Duodenal mucosa (tissue), 2 donors: ENCODE measurements at regions not wholly inside any gene's neighbourhood (a gene's known extent, or its start where the extent isn't known, plus 50 kb on each side); places are given as distances from the start of the nearest gene placed in this dataset.

Experiments used
- H3K27ac ChIP-seq: one replicate; pipeline ENCODE4 v1.7.0; 2013; ENCODE audit warnings: low read depth, low read length
- H3K27me3 ChIP-seq, 2 donors: one replicate each; pipeline ENCODE4 v1.7.0; 2013; ENCODE audit warnings: low read length in 2 of 2, control low read depth in 1 of 2; ENCODE audit not compliant: insufficient read depth in 2 of 2, control insufficient read depth in 1 of 2
- H3K36me3 ChIP-seq, 2 donors: one replicate each; pipeline ENCODE4 v1.7.0; 2013; ENCODE audit warnings: low read length in 2 of 2, control low read depth in 1 of 2; ENCODE audit not compliant: insufficient read depth in 2 of 2, control insufficient read depth in 1 of 2
- H3K4me1 ChIP-seq, 2 donors: one replicate each; pipeline ENCODE4 v1.7.0; 2013; ENCODE audit warnings: low read length in 2 of 2, control low read depth in 1 of 2; ENCODE audit not compliant: insufficient read depth in 2 of 2, control insufficient read depth in 1 of 2
- H3K4me3 ChIP-seq, 2 donors: one replicate each; pipeline ENCODE4 v1.7.0; 2013; ENCODE audit warnings: low read length in 2 of 2, low read depth in 1 of 2
- H3K9ac ChIP-seq, 2 donors: one replicate each; pipeline ENCODE4 v1.7.0; 2013; ENCODE audit warnings: low read length in 2 of 2, low read depth in 1 of 2
- H3K9me3 ChIP-seq, 2 donors: one replicate each; pipeline ENCODE4 v1.7.0; 2013; ENCODE audit warnings: low read length in 2 of 2, control low read depth in 1 of 2; ENCODE audit not compliant: control insufficient read depth in 1 of 2

DNA sequence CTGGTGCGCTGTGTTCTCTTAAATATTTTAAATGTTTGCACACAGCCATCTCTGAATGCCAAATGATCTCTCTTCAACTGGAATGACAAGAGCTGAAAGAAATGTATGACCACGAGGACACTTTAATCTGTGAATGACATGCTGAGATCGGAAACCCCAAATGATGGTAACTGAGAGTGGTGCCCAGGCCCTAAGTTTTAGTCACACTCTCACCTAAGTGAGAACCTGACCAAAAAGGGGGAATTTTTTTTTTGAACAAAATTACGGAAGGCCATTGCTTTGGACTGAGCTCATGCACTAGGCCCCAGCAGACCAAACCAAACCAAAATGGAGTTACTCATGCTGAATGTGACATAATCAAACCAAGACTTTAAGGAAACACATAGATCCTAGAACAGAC lies 167.1 kb upstream of the TUT7 start:
- H3K9ac ChIP-seq, result no peak overlapping the region
- H3K27me3 ChIP-seq, result no peaks in the 10 kb centered on the region
- no peak overlapping the region for H3K4me3 ChIP-seq

GRCh38 chr9:86519066-86519615 lies 164.9 kb upstream of the TUT7 start:
- Histone ChIP-seq H3K9ac (no peak overlapping the region), H3K36me3 (no peaks in the 10 kb centered on the region), H3K9me3 (no peaks in the 10 kb centered on the region), H3K4me3 (no peak overlapping the region), H3K27ac (no peak overlapping the region), H3K27me3 (no peaks in the 10 kb centered on the region), H3K4me1 (no peaks in the 10 kb centered on the region)

More for the DNA sequence above, 167.1 kb upstream of the TUT7 start:
- no peaks in the 10 kb centered on the region for H3K9me3 ChIP-seq
- no peaks in the 10 kb centered on the region for H3K36me3 ChIP-seq
- H3K27ac ChIP-seq, result no peak overlapping the region
- H3K4me1 ChIP-seq, result no peaks in the 10 kb centered on the region

GRCh38 chr9:86517475-86517874 lies 163.3 kb upstream of the TUT7 start:
- no peaks in the 10 kb centered on the region for H3K4me1 ChIP-seq
- no peaks in the 10 kb centered on the region for H3K9me3 ChIP-seq
- no peak overlapping the region for H3K4me3 ChIP-seq
- no peaks in the 10 kb centered on the region for H3K27me3 ChIP-seq
- no peaks in the 10 kb centered on the region for H3K36me3 ChIP-seq
- H3K27ac ChIP-seq, result no peak overlapping the region
- no peak overlapping the region for H3K9ac ChIP-seq

GRCh38 chr9:86516564-86516963 lies 162.4 kb upstream of the TUT7 start:
- Histone ChIP-seq H3K27ac (no peak overlapping the region), H3K27me3 (no peaks in the 10 kb centered on the region), H3K4me3 (no peak overlapping the region), H3K9ac (no peak overlapping the region), H3K9me3 (no peaks in the 10 kb centered on the region), H3K4me1 (no peaks in the 10 kb centered on the region), H3K36me3 (no peaks in the 10 kb centered on the region)

- Histone ChIP-seq H3K27me3 (no peaks in the 10 kb centered on the region), H3K4me3 (no peak overlapping the region)
These were observed 161.0 kb upstream of the TUT7 start for GRCh38 chr9:86515221-86515620.

GRCh38 chr9:86513429-86513828 lies 159.2 kb upstream of the TUT7 start:
- Histone ChIP-seq H3K4me1 (no peaks in the 10 kb centered on the region), H3K27ac (no peak overlapping the region)

More at GRCh38 chr9:86515221-86515620, 161.0 kb upstream of the TUT7 start:
- no peaks in the 10 kb centered on the region for H3K4me1 ChIP-seq
- H3K36me3 ChIP-seq, result no peaks in the 10 kb centered on the region
- no peaks in the 10 kb centered on the region for H3K9me3 ChIP-seq
- H3K27ac ChIP-seq, result no peak overlapping the region
- no peak overlapping the region for H3K9ac ChIP-seq

GRCh38 chr9:86512929-86513328 lies 158.7 kb upstream of the TUT7 start:
- Histone ChIP-seq H3K4me1 (no peaks in the 10 kb centered on the region), H3K4me3 (no peak overlapping the region), H3K36me3 (no peaks in the 10 kb centered on the region), H3K27me3 (no peaks in the 10 kb centered on the region), H3K9me3 (no peaks in the 10 kb centered on the region), H3K9ac (no peak overlapping the region), H3K27ac (no peak overlapping the region)

More at GRCh38 chr9:86513429-86513828, 159.2 kb upstream of the TUT7 start:
- Histone ChIP-seq H3K27me3 (no peaks in the 10 kb centered on the region), H3K4me3 (no peak overlapping the region), H3K9ac (no peak overlapping the region), H3K36me3 (no peaks in the 10 kb centered on the region), H3K9me3 (no peaks in the 10 kb centered on the region)

GRCh38 chr9:86511614-86512360 lies 157.6 kb upstream of the TUT7 start:
- no peak overlapping the region for H3K9ac ChIP-seq
- no peaks in the 10 kb centered on the region for H3K4me1 ChIP-seq

DNA sequence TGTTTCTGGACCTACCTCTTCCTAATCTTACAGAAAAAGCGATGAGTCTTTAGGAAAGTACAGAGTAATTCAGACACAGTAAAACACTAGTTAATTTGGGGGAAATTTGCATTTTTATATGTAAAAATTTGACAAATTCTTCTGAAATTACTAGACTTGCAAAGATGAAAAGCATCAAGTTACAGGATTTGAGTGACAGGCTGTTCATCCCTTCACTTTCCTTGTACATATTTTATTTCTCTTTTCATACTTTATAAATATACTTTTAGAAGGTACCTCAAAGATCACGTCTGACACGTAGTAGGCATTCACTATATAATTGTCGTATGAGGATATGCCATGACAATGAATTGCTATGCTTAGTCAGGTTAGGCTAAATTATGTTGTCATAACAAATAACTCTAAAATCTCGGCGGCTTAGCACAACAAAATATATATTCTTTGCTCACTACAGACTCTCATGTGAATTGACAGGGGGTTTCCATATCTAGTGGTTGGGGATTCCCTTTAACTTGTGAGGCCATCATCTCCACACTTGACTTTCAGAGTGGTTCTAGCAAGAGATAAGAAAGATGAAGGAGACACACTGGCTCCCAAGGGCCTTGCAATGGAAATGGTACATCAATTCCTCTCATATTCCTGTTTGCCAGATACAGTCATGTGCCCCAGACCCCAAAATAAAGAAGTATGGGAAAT lies 154.1 kb upstream of the TUT7 start:
- H3K27me3 ChIP-seq, result no peaks in the 10 kb centered on the region
- H3K9ac ChIP-seq, result no peak overlapping the region
- no peaks in the 10 kb centered on the region for H3K9me3 ChIP-seq
- no peak overlapping the region for H3K27ac ChIP-seq
- no peak overlapping the region for H3K4me3 ChIP-seq
- H3K4me1 ChIP-seq, result no peaks in the 10 kb centered on the region
- H3K36me3 ChIP-seq, result no peaks in the 10 kb centered on the region

More at GRCh38 chr9:86511614-86512360, 157.6 kb upstream of the TUT7 start:
- Histone ChIP-seq H3K4me3 (no peak overlapping the region), H3K27me3 (no peaks in the 10 kb centered on the region), H3K9me3 (no peaks in the 10 kb centered on the region), H3K36me3 (no peaks in the 10 kb centered on the region), H3K27ac (no peak overlapping the region)

- Histone ChIP-seq H3K27ac (no peak overlapping the region), H3K9ac (no peak overlapping the region), H3K27me3 (no peaks in the 10 kb centered on the region), H3K9me3 (no peaks in the 10 kb centered on the region), H3K4me3 (no peak overlapping the region), H3K4me1 (no peaks in the 10 kb centered on the region), H3K36me3 (no peaks in the 10 kb centered on the region)
These were observed 153.0 kb upstream of the TUT7 start for GRCh38 chr9:86507212-86507630.
